Right kidney (tissue), 1 donor: ENCODE measurements at regions not wholly inside any gene's neighbourhood (a gene's known extent, or its start where the extent isn't known, plus 50 kb on each side); places are given as distances from the start of the nearest gene placed in this dataset.
A peak's percentile ranks its signal among the peaks of the same experiment; 100 is the strongest.

ENCODE experiments used
- DNase-seq: peaks from one replicate; pipeline ENCODE4 v3.0.0-alpha.2; 2016

GRCh38 chr2:188720811-188721605 lies 253.2 kb upstream of the COL3A1 start:
- DNase-seq, result no peak

GRCh38 chr2:188721784-188722183 lies 252.4 kb upstream of the COL3A1 start:
- DNase-seq, result no peak

GRCh38 chr2:188725746-188726360 lies 248.3 kb upstream of the COL3A1 start:
- DNase-seq, result no peak

GRCh38 chr2:188726626-188727247 lies 247.4 kb upstream of the COL3A1 start:
- no peak for DNase-seq

GRCh38 chr2:188727846-188728245 lies 246.3 kb upstream of the COL3A1 start:
- DNase-seq, result no peak

GRCh38 chr2:188734691-188735090 lies 239.5 kb upstream of the COL3A1 start:
- DNase-seq, result no peak

GRCh38 chr2:188746727-188747126 lies 227.4 kb upstream of the COL3A1 start:
- no peak for DNase-seq

GRCh38 chr2:188751816-188752215 lies 222.4 kb upstream of the COL3A1 start:
- DNase-seq, result no peak

GRCh38 chr2:188752311-188752710 lies 221.9 kb upstream of the COL3A1 start:
- no peak for DNase-seq

GRCh38 chr2:188762151-188762550 lies 212.0 kb upstream of the COL3A1 start:
- DNase-seq, result no peak

GRCh38 chr2:188765522-188766470 lies 208.4 kb upstream of the COL3A1 start:
- DNase-seq, result peak; percentile 3

- DNase-seq, result no peak
Measured at GRCh38 chr2:188766471-188766856, 207.7 kb upstream of the COL3A1 start.

- DNase-seq, result no peak
Measured at GRCh38 chr2:188767176-188767575, 207.0 kb upstream of the COL3A1 start.

GRCh38 chr2:188770296-188770695 lies 203.9 kb upstream of the COL3A1 start:
- DNase-seq, result no peak

- DNase-seq, result no peak
Measured at GRCh38 chr2:188773075-188773474, 201.1 kb upstream of the COL3A1 start.

GRCh38 chr2:188776634-188777033 lies 197.5 kb upstream of the COL3A1 start:
- no peak for DNase-seq

- DNase-seq, result no peak
Measured at GRCh38 chr2:188784269-188784762, 189.9 kb upstream of the COL3A1 start.

- no peak for DNase-seq
Measured at GRCh38 chr2:188785061-188785460, 189.1 kb upstream of the COL3A1 start.

GRCh38 chr2:188785490-188785889 lies 188.7 kb upstream of the COL3A1 start:
- DNase-seq, result no peak

- peak; percentile 8 for DNase-seq
Measured at GRCh38 chr2:188786368-188786841, 187.8 kb upstream of the COL3A1 start.

GRCh38 chr2:188787021-188787657 lies 187.0 kb upstream of the COL3A1 start:
- peak; percentile 15 for DNase-seq
